ENCODE measurements at regions not wholly inside any gene's neighbourhood (a gene's known extent, or its start where the extent isn't known, plus 50 kb on each side); places are given as distances from the start of the nearest gene placed in this dataset.

DNA sequence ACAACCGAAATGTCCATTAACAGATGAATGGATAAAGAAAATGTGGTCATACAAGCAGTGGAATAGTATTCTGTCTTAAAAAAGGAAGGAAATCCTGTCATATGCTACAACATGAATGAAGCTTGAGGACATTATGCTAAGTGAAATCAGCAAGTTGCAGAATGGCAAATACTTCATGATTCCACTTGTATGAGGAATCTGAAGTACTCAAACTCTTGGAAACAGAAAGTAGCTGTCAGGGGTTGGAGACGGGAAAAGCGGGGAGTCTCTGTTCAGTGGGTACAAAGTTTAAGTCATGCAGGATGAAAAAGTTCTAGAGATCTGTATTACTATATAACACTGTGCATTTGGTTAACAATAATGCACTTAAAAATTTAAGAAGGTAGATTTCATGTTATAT, 209.0 kb upstream of the SIX2 start:
- H3K4me1 ChIP-seq (ENCODE audit: insufficient read depth, low read length), result no peaks in the 10 kb centered on the region
- H3K9me3 ChIP-seq (ENCODE audit: control insufficient read depth in 1 of 2, low read length in 2 of 2), result no peaks in the 10 kb centered on the region
- H3K27ac ChIP-seq (ENCODE audit: low read depth, low read length), result no peak overlapping the region
- H3K36me3 Mint-ChIP-seq, result no peaks in the 10 kb centered on the region
- H3K27ac Mint-ChIP-seq, result no peak overlapping the region
- H3K4me1 Mint-ChIP-seq, result no peaks in the 10 kb centered on the region
- H3K36me3 ChIP-seq (ENCODE audit: insufficient read depth, low read length), result no peaks in the 10 kb centered on the region
- H3K27me3 ChIP-seq (ENCODE audit: insufficient read depth, low read length), result peaks cover 3% of the 10 kb centered on the region
- CTCF ChIA-PET (ENCODE audit: partially characterized antibody), result no interaction called here
- H3K9me3 Mint-ChIP-seq, result peaks cover 0 to 14% (median 3%) of the 10 kb centered on the region in 8 donors
- peaks cover 8 to 9% of the 10 kb centered on the region in 2 donors for H3K27me3 Mint-ChIP-seq
- H3K4me3 Mint-ChIP-seq, result no peak overlapping the region
- no peak for DNase-seq
- POLR2A ChIA-PET (ENCODE audit: partially characterized antibody), result no interaction called here
- H3K4me3 ChIP-seq (ENCODE audit: low read length in 2 of 2), result no peak overlapping the region
- intact Hi-C loops (cut with micrococcal nuclease), result no loop called here

DNA sequence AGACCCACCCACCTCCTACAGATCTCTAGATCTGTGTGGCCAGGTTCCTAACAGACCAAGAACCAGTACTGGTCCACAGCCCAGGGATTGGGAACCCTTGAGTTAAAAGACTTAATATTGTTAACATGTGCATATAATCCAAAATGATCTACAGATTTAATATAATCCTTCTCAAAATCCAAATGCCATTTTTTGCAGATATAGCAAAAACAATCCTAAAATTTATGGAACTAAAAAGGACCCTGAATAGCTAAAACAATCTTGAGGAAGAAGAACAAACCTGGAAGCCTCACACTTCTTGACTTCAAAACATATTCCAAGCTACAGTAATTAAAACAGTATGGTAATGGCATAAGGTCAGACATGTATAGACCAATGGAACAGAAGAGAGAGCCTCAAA, 206.9 kb upstream of the SIX2 start:
- Histone ChIP-seq H3K4me1 (ENCODE audit: insufficient read depth, low read length) (no peaks in the 10 kb centered on the region), H3K4me3 (ENCODE audit: low read length in 2 of 2) (no peak overlapping the region), H3K27me3 (ENCODE audit: insufficient read depth, low read length) (peaks cover 3% of the 10 kb centered on the region), H3K36me3 (ENCODE audit: insufficient read depth, low read length) (no peaks in the 10 kb centered on the region), H3K9me3 (ENCODE audit: control insufficient read depth in 1 of 2, low read length in 2 of 2) (no peaks in the 10 kb centered on the region), H3K27ac (ENCODE audit: low read depth, low read length) (no peak overlapping the region)
- H3K4me3 Mint-ChIP-seq, result no peak overlapping the region
- H3K4me1 Mint-ChIP-seq, result no peaks in the 10 kb centered on the region
- no peak for DNase-seq
- POLR2A ChIA-PET (ENCODE audit: partially characterized antibody), result no interaction called here
- H3K36me3 Mint-ChIP-seq, result no peaks in the 10 kb centered on the region
- H3K27me3 Mint-ChIP-seq, result peaks cover 3 to 7% of the 10 kb centered on the region in 2 donors
- H3K27ac Mint-ChIP-seq, result no peak overlapping the region
- CTCF ChIA-PET (ENCODE audit: partially characterized antibody), result no interaction called here
- peaks cover 0 to 14% (median 2%) of the 10 kb centered on the region in 8 donors for H3K9me3 Mint-ChIP-seq
- intact Hi-C loops (cut with micrococcal nuclease), result no loop called here

DNA sequence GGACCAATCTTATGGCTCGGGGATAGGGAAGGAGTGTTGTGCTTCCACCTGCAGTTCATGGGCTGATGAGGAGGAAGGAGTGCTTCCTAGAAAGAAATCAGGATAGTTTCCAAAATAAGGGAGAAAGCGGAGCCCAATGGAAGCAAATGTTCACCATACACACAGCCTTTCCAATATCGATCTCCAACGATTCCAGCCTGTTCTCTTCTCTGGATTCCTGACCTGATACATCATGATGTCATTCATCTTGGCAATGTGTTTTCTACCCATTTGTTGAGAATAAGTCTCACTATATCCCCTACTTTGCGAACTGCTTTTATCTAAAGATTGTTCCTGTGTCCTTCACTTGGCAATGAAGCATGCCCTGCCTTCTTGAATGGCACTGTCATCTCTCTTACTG, 205.3 kb upstream of the SIX2 start:
- Histone ChIP-seq H3K4me3 (ENCODE audit: low read length in 2 of 2) (no peak overlapping the region), H3K36me3 (ENCODE audit: insufficient read depth, low read length) (no peaks in the 10 kb centered on the region), H3K27me3 (ENCODE audit: insufficient read depth, low read length) (peaks cover 3% of the 10 kb centered on the region), H3K4me1 (ENCODE audit: insufficient read depth, low read length) (no peaks in the 10 kb centered on the region), H3K27ac (ENCODE audit: low read depth, low read length) (no peak overlapping the region), H3K9me3 (ENCODE audit: control insufficient read depth in 1 of 2, low read length in 2 of 2) (no peaks in the 10 kb centered on the region)
- Mint-ChIP-seq H3K36me3 (no peaks in the 10 kb centered on the region), H3K27ac (no peak overlapping the region), H3K27me3 (peaks cover 4 to 5% of the 10 kb centered on the region in 2 donors), H3K9me3 (peaks cover 0 to 14% (median 2%) of the 10 kb centered on the region in 8 donors), H3K4me1 (no peaks in the 10 kb centered on the region), H3K4me3 (no peak overlapping the region)
- no peak for DNase-seq
- CTCF ChIA-PET (ENCODE audit: partially characterized antibody), result no interaction called here
- intact Hi-C loops (cut with micrococcal nuclease), result no loop called here
- POLR2A ChIA-PET (ENCODE audit: partially characterized antibody), result no interaction called here

DNA sequence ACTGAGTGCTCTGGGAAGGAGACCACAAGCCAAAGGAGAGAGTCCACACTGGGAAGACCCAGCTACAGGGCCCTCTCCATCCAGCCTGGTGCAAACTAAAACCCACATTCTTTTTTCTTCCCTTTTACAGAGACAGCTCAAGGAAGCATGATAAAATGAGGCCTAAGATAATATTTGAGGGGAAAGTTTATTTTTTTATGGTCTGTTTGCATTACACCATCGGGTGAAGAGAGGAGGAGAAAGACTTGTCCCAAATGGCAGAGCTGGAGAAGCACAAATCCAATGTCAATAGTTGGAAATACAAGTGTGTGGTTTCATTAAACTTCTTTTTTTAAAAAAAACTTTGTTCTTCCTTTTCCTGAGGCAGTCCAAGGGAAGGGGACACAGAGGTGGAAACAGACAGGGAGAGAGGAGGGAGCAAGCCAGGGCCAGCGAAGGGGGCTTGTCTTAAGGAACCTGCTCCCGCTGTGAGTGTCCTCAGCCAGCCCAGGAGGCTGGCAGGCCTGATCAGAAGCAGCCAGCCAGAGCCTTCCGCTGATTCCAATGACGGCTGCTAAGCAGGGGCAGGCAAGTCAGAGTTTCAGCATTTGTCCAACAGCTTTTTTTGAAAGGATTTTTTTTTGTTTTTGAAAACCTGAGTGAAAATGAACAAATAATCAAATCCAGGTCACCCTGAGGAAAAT, 203.8 kb upstream of the SIX2 start:
- DNase-seq, result no peak
- no peaks in the 10 kb centered on the region for H3K36me3 Mint-ChIP-seq
- no peak overlapping the region for H3K4me3 Mint-ChIP-seq
- no peaks in the 10 kb centered on the region for H3K36me3 ChIP-seq (ENCODE audit: insufficient read depth, low read length)
- intact Hi-C loops (cut with micrococcal nuclease), result no loop called here
- peaks cover 3% of the 10 kb centered on the region for H3K27me3 ChIP-seq (ENCODE audit: insufficient read depth, low read length)
- H3K9me3 Mint-ChIP-seq, result peaks cover 0 to 13% (median 2%) of the 10 kb centered on the region in 8 donors
- no peaks in the 10 kb centered on the region for H3K9me3 ChIP-seq (ENCODE audit: control insufficient read depth in 1 of 2, low read length in 2 of 2)
- ChIA-PET CTCF (ENCODE audit: partially characterized antibody) (no interaction called here), POLR2A (ENCODE audit: partially characterized antibody) (no interaction called here)
- no peaks in the 10 kb centered on the region for H3K4me1 Mint-ChIP-seq
- H3K4me1 ChIP-seq (ENCODE audit: insufficient read depth, low read length), result no peaks in the 10 kb centered on the region
- no peak overlapping the region for H3K27ac Mint-ChIP-seq
- no peak overlapping the region for H3K4me3 ChIP-seq (ENCODE audit: low read length in 2 of 2)
- no peak overlapping the region for H3K27ac ChIP-seq (ENCODE audit: low read depth, low read length)
- peaks cover 4 to 10% of the 10 kb centered on the region in 2 donors for H3K27me3 Mint-ChIP-seq

DNA sequence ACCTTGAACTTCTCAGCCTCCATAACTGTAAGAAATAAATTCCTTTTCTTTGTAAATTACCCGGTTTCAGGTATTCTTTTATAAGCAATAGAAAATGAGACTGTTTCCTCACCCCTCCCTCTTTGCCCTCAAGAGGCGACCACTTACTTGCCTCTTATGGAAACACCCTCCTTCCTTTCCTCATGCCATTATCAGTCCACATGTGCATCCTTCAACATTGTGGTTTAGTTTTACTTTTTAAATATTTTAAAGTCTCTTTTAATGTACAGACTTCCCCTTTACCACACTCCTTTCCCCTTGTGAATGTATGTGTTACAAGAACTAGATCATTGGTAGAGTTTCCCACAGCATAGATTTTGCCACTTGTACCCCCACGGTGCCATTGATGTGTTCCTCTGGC, 202.4 kb upstream of the SIX2 start:
- H3K9me3 ChIP-seq (ENCODE audit: control insufficient read depth in 1 of 2, low read length in 2 of 2), result no peaks in the 10 kb centered on the region
- H3K4me1 ChIP-seq (ENCODE audit: insufficient read depth, low read length), result no peaks in the 10 kb centered on the region
- H3K27ac ChIP-seq (ENCODE audit: low read depth, low read length), result no peak overlapping the region
- Mint-ChIP-seq H3K9me3 (peaks cover 0 to 8% (median 0%) of the 10 kb centered on the region in 8 donors), H3K27ac (no peak overlapping the region), H3K27me3 (peaks cover 2 to 10% of the 10 kb centered on the region in 2 donors), H3K36me3 (no peaks in the 10 kb centered on the region), H3K4me1 (no peaks in the 10 kb centered on the region), H3K4me3 (no peak overlapping the region)
- intact Hi-C loops (cut with micrococcal nuclease), result no loop called here
- no peak overlapping the region for H3K4me3 ChIP-seq (ENCODE audit: low read length in 2 of 2)
- H3K27me3 ChIP-seq (ENCODE audit: insufficient read depth, low read length), result peaks cover 3% of the 10 kb centered on the region
- no peak for DNase-seq
- POLR2A ChIA-PET (ENCODE audit: partially characterized antibody), result no interaction called here
- H3K36me3 ChIP-seq (ENCODE audit: insufficient read depth, low read length), result no peaks in the 10 kb centered on the region
- CTCF ChIA-PET (ENCODE audit: partially characterized antibody), result no interaction called here

DNA sequence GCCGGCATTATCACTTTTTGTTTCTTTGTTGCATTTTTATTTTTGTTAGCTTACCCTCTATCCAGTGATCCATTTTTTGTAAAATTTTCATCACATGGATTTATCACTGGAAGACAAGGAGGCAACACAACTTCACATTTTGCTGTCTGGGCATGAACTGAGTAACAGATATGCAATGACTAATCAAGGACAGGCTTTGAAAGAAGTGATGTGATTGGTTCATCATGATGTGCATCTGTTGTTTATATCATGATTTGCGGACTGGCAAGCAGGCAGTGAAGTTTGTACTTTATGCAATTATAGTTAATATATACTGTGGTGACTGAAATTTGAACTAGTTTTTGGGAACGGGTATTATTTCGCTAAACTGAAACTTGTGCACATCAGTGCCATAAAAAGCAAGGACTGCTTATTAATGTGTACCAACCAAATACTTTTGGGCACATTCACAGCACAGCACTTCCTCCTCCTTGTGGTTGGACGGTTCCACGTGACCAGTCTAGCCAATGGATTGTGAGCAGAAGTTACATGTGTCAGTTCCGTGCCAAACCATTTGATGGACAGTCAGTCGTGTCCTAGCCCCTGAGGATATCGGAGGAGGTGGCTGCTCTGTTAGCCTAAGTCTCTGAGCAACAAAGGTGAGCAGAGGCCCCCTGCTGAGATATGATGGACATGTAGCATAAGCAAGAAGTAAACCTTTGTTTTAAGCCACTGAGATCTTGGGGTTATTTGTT, 201.4 kb upstream of the SIX2 start:
- Mint-ChIP-seq H3K27ac (no peak overlapping the region), H3K4me3 (no peak overlapping the region), H3K27me3 (peaks cover 2 to 10% of the 10 kb centered on the region in 2 donors), H3K9me3 (peaks cover 0 to 2% (median 0%) of the 10 kb centered on the region in 8 donors), H3K4me1 (no peaks in the 10 kb centered on the region), H3K36me3 (no peaks in the 10 kb centered on the region)
- H3K27ac ChIP-seq (ENCODE audit: low read depth, low read length), result no peak overlapping the region
- peaks cover 3% of the 10 kb centered on the region for H3K27me3 ChIP-seq (ENCODE audit: insufficient read depth, low read length)
- CTCF ChIA-PET (ENCODE audit: partially characterized antibody), result no interaction called here
- H3K4me1 ChIP-seq (ENCODE audit: insufficient read depth, low read length), result no peaks in the 10 kb centered on the region
- H3K4me3 ChIP-seq (ENCODE audit: low read length in 2 of 2), result no peak overlapping the region
- H3K36me3 ChIP-seq (ENCODE audit: insufficient read depth, low read length), result no peaks in the 10 kb centered on the region
- no peak for DNase-seq
- H3K9me3 ChIP-seq (ENCODE audit: control insufficient read depth in 1 of 2, low read length in 2 of 2), result no peaks in the 10 kb centered on the region
- intact Hi-C loops (cut with micrococcal nuclease), result no loop called here
- POLR2A ChIA-PET (ENCODE audit: partially characterized antibody), result no interaction called here

DNA sequence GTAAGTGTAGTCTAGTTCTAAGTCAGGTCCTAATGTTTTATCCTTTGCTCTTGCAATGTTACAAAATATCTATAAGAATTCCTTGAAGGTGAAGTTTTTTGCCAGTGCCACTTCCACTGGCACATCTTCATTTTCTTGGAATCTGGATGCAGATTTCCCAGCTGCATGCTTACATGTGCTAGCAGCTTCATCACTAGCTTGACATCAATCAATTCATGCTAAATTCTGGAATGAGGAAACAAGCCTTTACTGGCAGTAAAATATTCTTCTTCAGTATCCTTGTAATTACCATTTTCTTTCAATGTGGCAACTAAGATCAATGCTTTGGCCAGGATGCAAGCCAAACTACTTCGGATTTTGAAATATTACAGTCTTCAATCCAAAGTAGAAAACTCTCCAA, 200.6 kb upstream of the SIX2 start:
- CTCF ChIA-PET (ENCODE audit: partially characterized antibody), result no interaction called here
- H3K4me1 Mint-ChIP-seq, result no peaks in the 10 kb centered on the region
- POLR2A ChIA-PET (ENCODE audit: partially characterized antibody), result no interaction called here
- DNase-seq, result no peak
- Histone ChIP-seq H3K27ac (ENCODE audit: low read depth, low read length) (no peak overlapping the region), H3K36me3 (ENCODE audit: insufficient read depth, low read length) (no peaks in the 10 kb centered on the region), H3K4me3 (ENCODE audit: low read length in 2 of 2) (no peak overlapping the region), H3K9me3 (ENCODE audit: control insufficient read depth in 1 of 2, low read length in 2 of 2) (no peaks in the 10 kb centered on the region), H3K4me1 (ENCODE audit: insufficient read depth, low read length) (no peaks in the 10 kb centered on the region), H3K27me3 (ENCODE audit: insufficient read depth, low read length) (peaks cover 3% of the 10 kb centered on the region)
- H3K4me3 Mint-ChIP-seq, result no peak overlapping the region
- H3K27ac Mint-ChIP-seq, result no peak overlapping the region
- H3K36me3 Mint-ChIP-seq, result no peaks in the 10 kb centered on the region
- H3K27me3 Mint-ChIP-seq, result peaks cover 2 to 10% of the 10 kb centered on the region in 2 donors
- H3K9me3 Mint-ChIP-seq, result peaks cover 0 to 2% (median 0%) of the 10 kb centered on the region in 8 donors
- intact Hi-C loops (cut with micrococcal nuclease), result no loop called here

Measured in CD4-positive, alpha-beta memory T cell (primary cell).